Fibroblast of mammary gland (primary cell): ENCODE measurements at regions not wholly inside any gene's neighbourhood (a gene's known extent, or its start where the extent isn't known, plus 50 kb on each side); places are given as distances from the start of the nearest gene placed in this dataset.

Experiments
- DNase-seq: peaks from one replicate; pipeline ENCODE4 v3.0.0-alpha.2; 2010; ENCODE audit warnings: low read depth
- H3K4me3 ChIP-seq: 2 replicates; pipeline ENCODE4 v1.5.1; 2011; ENCODE audit warnings: low read depth, mild to moderate bottlenecking, low read length, moderate library complexity; ENCODE audit not compliant: control insufficient read depth
- TF ChIP-seq, protein P1 (sequence below): conservative IDR thresholded peaks from 2 replicates; pipeline ENCODE4 v1.5.1; 2011; ENCODE audit warnings: low read depth, low read length, inconsistent platforms; ENCODE audit not compliant: control insufficient read depth, insufficient read depth

DNA sequence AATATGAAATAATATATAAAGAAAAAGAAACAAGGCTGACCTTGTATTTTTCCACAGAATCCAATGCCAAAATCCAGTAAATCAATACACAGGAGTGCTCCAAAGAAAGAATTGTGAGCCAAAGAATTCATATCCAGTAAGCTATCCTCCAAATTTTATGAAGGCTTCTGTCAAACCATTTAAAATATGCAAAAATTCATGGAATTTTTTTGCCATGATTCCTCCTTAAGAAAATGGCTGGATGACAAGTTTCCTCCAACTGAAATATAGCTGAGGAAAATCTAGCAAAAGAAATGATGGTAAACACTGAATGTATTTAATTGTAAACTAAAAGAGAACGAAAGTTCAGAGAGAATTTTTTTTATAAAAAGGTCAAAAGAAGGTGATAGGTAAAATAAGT, 290.3 kb downstream of the UBE3D start:
- DNase-seq: no peak
- TF ChIP-seq, protein P1, sequence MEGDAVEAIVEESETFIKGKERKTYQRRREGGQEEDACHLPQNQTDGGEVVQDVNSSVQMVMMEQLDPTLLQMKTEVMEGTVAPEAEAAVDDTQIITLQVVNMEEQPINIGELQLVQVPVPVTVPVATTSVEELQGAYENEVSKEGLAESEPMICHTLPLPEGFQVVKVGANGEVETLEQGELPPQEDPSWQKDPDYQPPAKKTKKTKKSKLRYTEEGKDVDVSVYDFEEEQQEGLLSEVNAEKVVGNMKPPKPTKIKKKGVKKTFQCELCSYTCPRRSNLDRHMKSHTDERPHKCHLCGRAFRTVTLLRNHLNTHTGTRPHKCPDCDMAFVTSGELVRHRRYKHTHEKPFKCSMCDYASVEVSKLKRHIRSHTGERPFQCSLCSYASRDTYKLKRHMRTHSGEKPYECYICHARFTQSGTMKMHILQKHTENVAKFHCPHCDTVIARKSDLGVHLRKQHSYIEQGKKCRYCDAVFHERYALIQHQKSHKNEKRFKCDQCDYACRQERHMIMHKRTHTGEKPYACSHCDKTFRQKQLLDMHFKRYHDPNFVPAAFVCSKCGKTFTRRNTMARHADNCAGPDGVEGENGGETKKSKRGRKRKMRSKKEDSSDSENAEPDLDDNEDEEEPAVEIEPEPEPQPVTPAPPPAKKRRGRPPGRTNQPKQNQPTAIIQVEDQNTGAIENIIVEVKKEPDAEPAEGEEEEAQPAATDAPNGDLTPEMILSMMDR: no peak
- no peak overlapping the region for H3K4me3 ChIP-seq

DNA sequence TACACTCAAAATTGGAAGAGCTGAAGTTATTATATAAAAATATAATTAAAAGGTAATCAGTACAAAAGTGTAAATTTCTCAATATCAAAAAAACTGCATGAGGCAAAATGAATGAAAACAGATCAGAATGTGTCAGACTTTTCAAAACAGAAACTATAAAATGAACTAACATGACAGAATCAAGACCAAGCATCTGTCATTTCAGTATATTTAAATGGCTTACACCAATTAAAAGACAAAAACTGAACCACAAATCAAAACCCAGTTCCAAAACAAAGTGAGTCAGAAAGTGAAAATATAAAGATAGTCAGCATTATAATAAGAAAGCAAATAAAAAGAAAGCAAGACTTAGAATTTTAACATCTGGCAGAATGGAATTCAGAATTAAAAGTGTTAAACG, 289.7 kb downstream of the UBE3D start:
- H3K4me3 ChIP-seq: no peak overlapping the region
- no peak for DNase-seq
- TF ChIP-seq, protein P1: no peak

DNA sequence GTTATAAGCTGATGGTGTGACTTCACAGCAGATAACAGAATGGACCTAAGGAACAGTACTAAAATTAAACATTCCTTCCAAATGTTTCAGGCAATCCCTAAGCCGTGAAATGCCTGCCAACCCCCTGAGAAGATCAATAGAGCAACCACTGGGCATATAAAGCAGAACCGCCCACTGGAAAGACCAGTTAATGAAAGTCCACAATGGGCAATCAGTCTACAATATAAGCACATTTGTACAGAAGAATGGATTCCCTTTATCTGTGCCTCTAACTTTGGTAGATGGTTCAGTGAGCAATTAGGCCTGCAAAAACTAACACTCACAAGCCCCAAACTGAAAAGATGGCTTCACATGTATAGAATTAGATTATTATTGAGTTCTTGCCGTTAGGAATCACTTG, 286.6 kb downstream of the UBE3D start:
- H3K4me3 ChIP-seq: no peak overlapping the region
- no peak for DNase-seq
- TF ChIP-seq, protein P1: no peak

DNA sequence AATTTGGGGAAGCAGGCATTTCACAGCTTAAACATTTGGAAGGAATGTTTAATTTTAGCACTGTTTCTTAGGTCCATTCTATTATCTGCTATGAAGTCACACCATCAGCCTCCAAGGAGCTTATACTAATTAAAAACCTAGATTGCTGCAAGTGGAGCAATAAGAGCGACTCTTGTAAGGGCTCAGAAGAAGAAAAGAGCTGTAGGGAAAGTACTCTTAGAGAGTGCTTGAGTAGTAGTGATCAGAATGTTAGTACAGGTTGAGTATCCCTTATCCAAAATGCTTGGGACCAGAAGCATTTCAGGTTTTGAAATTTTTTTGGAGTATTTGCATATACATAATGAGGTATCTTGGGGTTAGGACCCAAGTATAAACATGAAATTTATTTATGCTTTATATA, 285.3 kb downstream of the UBE3D start:
- DNase-seq: no peak
- no peak overlapping the region for H3K4me3 ChIP-seq
- TF ChIP-seq, protein P1: no peak

DNA sequence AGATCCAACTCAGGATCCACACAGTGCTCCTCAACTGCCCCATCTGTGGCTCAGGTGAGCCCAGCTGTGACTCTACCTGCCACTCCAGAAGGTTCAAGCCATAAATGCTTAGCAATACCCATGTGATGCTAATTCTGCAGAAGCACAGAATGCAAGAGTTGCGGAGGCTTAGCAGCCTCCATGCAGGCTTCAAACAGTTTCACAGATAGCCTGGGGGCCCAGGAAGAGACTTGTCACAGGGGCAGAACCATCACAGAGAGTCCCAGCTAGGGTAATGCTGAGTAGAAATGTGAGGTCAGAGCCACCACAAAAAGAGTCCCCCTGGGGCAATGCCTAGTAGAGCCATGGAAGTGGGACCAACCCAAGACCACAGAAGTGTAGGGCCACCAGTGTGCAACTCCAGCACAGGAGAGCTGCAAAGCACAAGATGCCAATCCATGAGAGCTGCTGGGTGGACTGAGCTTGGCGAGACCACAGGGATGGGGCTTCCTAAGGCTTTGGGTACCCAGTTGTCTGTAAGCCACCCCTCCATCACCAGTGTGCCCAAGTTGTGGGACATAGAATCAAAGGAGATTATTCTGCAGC, 283.9 kb downstream of the UBE3D start:
- H3K4me3 ChIP-seq: no peak overlapping the region
- no peak for DNase-seq
- TF ChIP-seq, protein P1: no peak

DNA sequence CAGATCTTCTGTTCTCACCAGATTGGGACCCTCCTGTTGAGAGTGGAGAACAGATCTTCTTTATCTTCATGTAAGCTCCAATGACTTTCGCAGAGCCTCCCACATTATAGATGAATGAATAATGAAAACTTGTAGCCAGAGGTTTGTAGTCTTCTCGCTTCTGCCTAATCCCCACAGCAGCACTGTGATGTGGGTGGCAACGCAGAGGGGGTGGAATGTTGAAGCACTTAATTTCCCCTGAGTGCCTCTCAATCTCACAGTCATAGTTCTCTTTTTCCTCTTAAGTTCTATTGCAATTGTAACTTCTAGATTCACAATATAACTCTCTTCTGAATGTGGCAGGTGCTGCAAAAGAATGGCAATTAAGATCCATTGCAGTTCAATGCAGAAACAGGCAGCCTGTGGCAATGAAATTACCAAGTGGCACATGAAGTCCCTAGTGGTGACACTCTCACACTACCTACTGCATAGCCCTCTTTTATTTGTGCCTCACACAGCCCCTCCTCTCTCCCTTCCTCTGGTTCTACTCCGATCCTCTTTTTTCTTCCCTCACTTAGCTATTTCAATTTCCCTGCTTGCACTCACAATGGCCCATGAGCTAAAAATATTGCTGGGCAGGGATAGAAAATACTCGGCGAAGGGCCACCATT, 281.9 kb downstream of the UBE3D start:
- TF ChIP-seq, protein P1: peak; percentile 23
- H3K4me3 ChIP-seq: no peak overlapping the region
- no peak for DNase-seq
